ENCODE measurements at regions not wholly inside any gene's neighbourhood (a gene's known extent, or its start where the extent isn't known, plus 50 kb on each side); places are given as distances from the start of the nearest gene placed in this dataset.

DNA sequence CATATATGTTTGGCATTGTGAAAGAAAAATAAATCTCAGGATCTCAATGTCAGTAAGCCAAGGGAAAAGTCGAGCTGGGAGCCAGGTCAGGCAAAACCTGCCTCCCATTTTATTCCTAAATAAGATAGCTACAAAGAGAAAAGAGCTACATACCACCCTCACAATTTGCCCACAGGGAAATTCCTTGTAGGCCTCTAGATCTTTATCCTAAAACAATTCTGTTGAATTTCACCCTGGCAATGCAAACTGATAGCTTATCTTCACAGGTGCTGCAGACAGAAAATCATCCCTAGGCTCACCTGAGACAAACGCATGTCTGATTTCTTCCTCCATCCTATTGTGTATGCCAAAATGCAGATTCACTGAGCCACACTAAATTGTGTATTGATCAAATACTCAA lies 2587.1 kb downstream of the PCDH9 start:
- TF ChIP-seq, protein P1, sequence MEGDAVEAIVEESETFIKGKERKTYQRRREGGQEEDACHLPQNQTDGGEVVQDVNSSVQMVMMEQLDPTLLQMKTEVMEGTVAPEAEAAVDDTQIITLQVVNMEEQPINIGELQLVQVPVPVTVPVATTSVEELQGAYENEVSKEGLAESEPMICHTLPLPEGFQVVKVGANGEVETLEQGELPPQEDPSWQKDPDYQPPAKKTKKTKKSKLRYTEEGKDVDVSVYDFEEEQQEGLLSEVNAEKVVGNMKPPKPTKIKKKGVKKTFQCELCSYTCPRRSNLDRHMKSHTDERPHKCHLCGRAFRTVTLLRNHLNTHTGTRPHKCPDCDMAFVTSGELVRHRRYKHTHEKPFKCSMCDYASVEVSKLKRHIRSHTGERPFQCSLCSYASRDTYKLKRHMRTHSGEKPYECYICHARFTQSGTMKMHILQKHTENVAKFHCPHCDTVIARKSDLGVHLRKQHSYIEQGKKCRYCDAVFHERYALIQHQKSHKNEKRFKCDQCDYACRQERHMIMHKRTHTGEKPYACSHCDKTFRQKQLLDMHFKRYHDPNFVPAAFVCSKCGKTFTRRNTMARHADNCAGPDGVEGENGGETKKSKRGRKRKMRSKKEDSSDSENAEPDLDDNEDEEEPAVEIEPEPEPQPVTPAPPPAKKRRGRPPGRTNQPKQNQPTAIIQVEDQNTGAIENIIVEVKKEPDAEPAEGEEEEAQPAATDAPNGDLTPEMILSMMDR (IDR thresholded peaks at IDR 0.05; ENCODE audit: extremely low read depth in 1 of 2, insufficient read depth in 1 of 2, low read depth in 1 of 2, low read length in 2 of 2), result no peak
- TF ChIP-seq POLR2A (IDR thresholded peaks at IDR 0.05; ENCODE audit: low read depth, low read length), result no peak
- no peak for TF ChIP-seq MYC (IDR thresholded peaks at IDR 0.05; ENCODE audit: low read depth, low read length)
- TF ChIP-seq POLR2AphosphoS5 (IDR thresholded peaks at IDR 0.05; ENCODE audit: insufficient read depth, low read depth, low read length), result no peak
- no peak for TF ChIP-seq EZH2 (IDR thresholded peaks at IDR 0.05; ENCODE audit: borderline replicate concordance, low read depth, low read length, severe bottlenecking)
- no peak for TF ChIP-seq JUN (IDR thresholded peaks at IDR 0.05; ENCODE audit: borderline replicate concordance, insufficient read depth, insufficient read length, low read depth)
- TF ChIP-seq, protein P2, sequence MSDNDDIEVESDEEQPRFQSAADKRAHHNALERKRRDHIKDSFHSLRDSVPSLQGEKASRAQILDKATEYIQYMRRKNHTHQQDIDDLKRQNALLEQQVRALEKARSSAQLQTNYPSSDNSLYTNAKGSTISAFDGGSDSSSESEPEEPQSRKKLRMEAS (IDR thresholded peaks at IDR 0.05; ENCODE audit: insufficient read depth, insufficient read length), result no peak

All from endothelial cell of umbilical vein (primary cell).